ENCODE measurements at regions not wholly inside any gene's neighbourhood (a gene's known extent, or its start where the extent isn't known, plus 50 kb on each side); places are given as distances from the start of the nearest gene placed in this dataset.

GRCh38 chr11:15446929-15447328, 332.2 kb downstream of the INSC start:
- ATAC-seq (no peak), DNase-seq (no peak)
- Mint-ChIP-seq H3K27ac (no peak overlapping the region), H3K4me1 (no peaks in the 10 kb centered on the region), H3K9me3 (no peaks in the 10 kb centered on the region), H3K4me3 (no peak overlapping the region), H3K27me3 (no peaks in the 10 kb centered on the region)

- Mint-ChIP-seq H3K9me3 (no peaks in the 10 kb centered on the region), H3K4me3 (no peak overlapping the region), H3K27ac (no peak overlapping the region), H3K4me1 (no peaks in the 10 kb centered on the region), H3K27me3 (no peaks in the 10 kb centered on the region)
- ATAC-seq, result no peak
- DNase-seq, result no peak
These were observed 337.0 kb downstream of the INSC start for GRCh38 chr11:15451713-15452112.

GRCh38 chr11:15453211-15453765, 338.6 kb downstream of the INSC start:
- Mint-ChIP-seq H3K27ac (no peak overlapping the region), H3K4me3 (no peak overlapping the region), H3K9me3 (no peaks in the 10 kb centered on the region), H3K27me3 (no peaks in the 10 kb centered on the region), H3K4me1 (no peaks in the 10 kb centered on the region)
- no peak for ATAC-seq
- no peak for DNase-seq

GRCh38 chr11:15468466-15468865, 353.7 kb downstream of the INSC start:
- peaks cover 11% of the 10 kb centered on the region for H3K27me3 Mint-ChIP-seq
- H3K9me3 Mint-ChIP-seq, result peaks cover 0 to 8% of the 10 kb centered on the region in 2 donors
- H3K4me1 Mint-ChIP-seq, result no peaks in the 10 kb centered on the region
- ATAC-seq, result no peak
- H3K4me3 Mint-ChIP-seq, result no peak overlapping the region
- DNase-seq, result no peak
- H3K27ac Mint-ChIP-seq, result no peak overlapping the region

- Mint-ChIP-seq H3K4me3 (no peak overlapping the region), H3K27ac (no peak overlapping the region), H3K4me1 (no peaks in the 10 kb centered on the region), H3K27me3 (peaks cover 13% of the 10 kb centered on the region), H3K9me3 (peaks cover 0 to 9% of the 10 kb centered on the region in 2 donors)
- DNase-seq (no peak), ATAC-seq (no peak)
These were observed 356.5 kb downstream of the INSC start for GRCh38 chr11:15471048-15471894.

GRCh38 chr11:15471895-15472799, 357.4 kb downstream of the INSC start:
- H3K4me3 Mint-ChIP-seq, result no peak overlapping the region
- H3K4me1 Mint-ChIP-seq, result no peaks in the 10 kb centered on the region
- no peak overlapping the region for H3K27ac Mint-ChIP-seq
- DNase-seq, result no peak
- peaks cover 0 to 9% of the 10 kb centered on the region in 2 donors for H3K9me3 Mint-ChIP-seq
- H3K27me3 Mint-ChIP-seq, result peaks cover 13% of the 10 kb centered on the region
- no peak for ATAC-seq

- Mint-ChIP-seq H3K27me3 (peaks cover 13% of the 10 kb centered on the region), H3K4me3 (no peak overlapping the region), H3K4me1 (no peaks in the 10 kb centered on the region), H3K9me3 (peaks cover 0 to 9% of the 10 kb centered on the region in 2 donors), H3K27ac (no peak overlapping the region)
- ATAC-seq (no peak), DNase-seq (no peak)
These were observed 359.5 kb downstream of the INSC start for GRCh38 chr11:15473954-15474837.

GRCh38 chr11:15476371-15476917, 361.7 kb downstream of the INSC start:
- ATAC-seq (no peak), DNase-seq (no peak)
- Mint-ChIP-seq H3K27ac (no peak overlapping the region), H3K27me3 (peaks cover 13% of the 10 kb centered on the region), H3K4me3 (no peak overlapping the region), H3K9me3 (peaks cover 0 to 9% of the 10 kb centered on the region in 2 donors), H3K4me1 (no peaks in the 10 kb centered on the region)

GRCh38 chr11:15481871-15482270, 367.1 kb downstream of the INSC start:
- H3K4me1 Mint-ChIP-seq, result no peaks in the 10 kb centered on the region
- DNase-seq (no peak), ATAC-seq (no peak)
- no peaks in the 10 kb centered on the region for H3K9me3 Mint-ChIP-seq
- H3K4me3 Mint-ChIP-seq, result no peak overlapping the region
- no peak overlapping the region for H3K27ac Mint-ChIP-seq
- no peaks in the 10 kb centered on the region for H3K27me3 Mint-ChIP-seq

GRCh38 chr11:15483205-15483604, 368.5 kb downstream of the INSC start:
- Mint-ChIP-seq H3K9me3 (no peaks in the 10 kb centered on the region), H3K4me3 (no peak overlapping the region), H3K27ac (no peak overlapping the region), H3K4me1 (no peaks in the 10 kb centered on the region), H3K27me3 (no peaks in the 10 kb centered on the region)
- ATAC-seq, result no peak
- no peak for DNase-seq

GRCh38 chr11:15484398-15484797, 369.7 kb downstream of the INSC start:
- H3K27ac Mint-ChIP-seq, result no peak overlapping the region
- H3K27me3 Mint-ChIP-seq, result no peaks in the 10 kb centered on the region
- no peak for DNase-seq
- no peaks in the 10 kb centered on the region for H3K4me1 Mint-ChIP-seq
- no peaks in the 10 kb centered on the region for H3K9me3 Mint-ChIP-seq
- ATAC-seq, result no peak
- H3K4me3 Mint-ChIP-seq, result no peak overlapping the region

- Mint-ChIP-seq H3K9me3 (peaks cover 0 to 2% of the 10 kb centered on the region in 2 donors), H3K27ac (no peak overlapping the region), H3K4me3 (no peak overlapping the region), H3K27me3 (no peaks in the 10 kb centered on the region), H3K4me1 (no peaks in the 10 kb centered on the region)
- ATAC-seq (no peak), DNase-seq (no peak)
These were observed 370.7 kb downstream of the INSC start for GRCh38 chr11:15485432-15485831.

GRCh38 chr11:15489281-15489680, 374.6 kb downstream of the INSC start:
- no peaks in the 10 kb centered on the region for H3K27me3 Mint-ChIP-seq
- ATAC-seq, result no peak
- no peak overlapping the region for H3K27ac Mint-ChIP-seq
- H3K4me1 Mint-ChIP-seq, result no peaks in the 10 kb centered on the region
- no peak for DNase-seq
- H3K4me3 Mint-ChIP-seq, result no peak overlapping the region
- peaks cover 0 to 8% of the 10 kb centered on the region in 2 donors for H3K9me3 Mint-ChIP-seq

- Mint-ChIP-seq H3K27ac (no peak overlapping the region), H3K9me3 (peaks cover 0 to 8% of the 10 kb centered on the region in 2 donors), H3K4me3 (no peak overlapping the region), H3K4me1 (no peaks in the 10 kb centered on the region), H3K27me3 (no peaks in the 10 kb centered on the region)
- no peak for DNase-seq
- no peak for ATAC-seq
These were observed 375.8 kb downstream of the INSC start for GRCh38 chr11:15490535-15490934.

- Mint-ChIP-seq H3K4me1 (no peaks in the 10 kb centered on the region), H3K27me3 (no peaks in the 10 kb centered on the region), H3K27ac (no peak overlapping the region), H3K4me3 (no peak overlapping the region), H3K9me3 (peaks cover 0 to 8% of the 10 kb centered on the region in 2 donors)
- DNase-seq, result no peak
- ATAC-seq, result no peak
These were observed 378.3 kb downstream of the INSC start for GRCh38 chr11:15493066-15493465.
